ENCODE measurements at regions not wholly inside any gene's neighbourhood (a gene's known extent, or its start where the extent isn't known, plus 50 kb on each side); places are given as distances from the start of the nearest gene placed in this dataset.
"Not testable (repeated sequence)": the region's sequence is repeated elsewhere in the genome, so short reads cannot be mapped to it uniquely, and the experiment has no call there.

GRCh38 chr7:150134451-150134850 lies 188.7 kb upstream of the LRRC61 start:
- DNase-seq (ENCODE audit: low read depth, low spot score); H3K36me3 ChIP-seq (ENCODE audit: control insufficient read depth in 2 of 2, extremely low read depth in 1 of 2, insufficient read depth in 2 of 2, low read length in 2 of 2); FAIRE-seq; H3K4me2 ChIP-seq (ENCODE audit: control insufficient read depth, extremely low read depth, insufficient read depth, low read depth, low read length); H3K9ac ChIP-seq (ENCODE audit: control insufficient read depth, extremely low read depth, insufficient read depth, low read length); H4K20me1 ChIP-seq (ENCODE audit: control insufficient read depth, extremely low read depth, insufficient read depth, low read length); H3K27me3 ChIP-seq (ENCODE audit: control insufficient read depth, extremely low read depth, insufficient read depth, low read length); H3K27ac ChIP-seq (ENCODE audit: control insufficient read depth, insufficient read depth, low read length); H3K9me1 ChIP-seq (ENCODE audit: control insufficient read depth, extremely low read depth, insufficient read depth, low read length); H3K4me3 ChIP-seq (ENCODE audit: control insufficient read depth in 2 of 3, extremely low read depth in 1 of 3, insufficient read depth in 2 of 3, low read depth in 1 of 3, low read length in 3 of 3); dilution Hi-C loops (cut with MboI; ENCODE audit: extremely low pct_ligation_motif_present, low sequenced_read_pairs); H3K79me2 ChIP-seq (ENCODE audit: control insufficient read depth, insufficient read depth, low read length); H2AFZ ChIP-seq (ENCODE audit: control insufficient read depth, low read length); H3K4me1 ChIP-seq (ENCODE audit: control insufficient read depth, extremely low read depth, insufficient read depth, low read length); H3K9me3 ChIP-seq (ENCODE audit: control insufficient read depth, low read depth, low read length): not testable (repeated sequence)

- H3K9ac ChIP-seq (ENCODE audit: control insufficient read depth, extremely low read depth, insufficient read depth, low read length); H3K27ac ChIP-seq (ENCODE audit: control insufficient read depth, insufficient read depth, low read length); H3K4me2 ChIP-seq (ENCODE audit: control insufficient read depth, extremely low read depth, insufficient read depth, low read depth, low read length); H3K9me1 ChIP-seq (ENCODE audit: control insufficient read depth, extremely low read depth, insufficient read depth, low read length); H4K20me1 ChIP-seq (ENCODE audit: control insufficient read depth, extremely low read depth, insufficient read depth, low read length); H3K4me3 ChIP-seq (ENCODE audit: control insufficient read depth in 2 of 3, extremely low read depth in 1 of 3, insufficient read depth in 2 of 3, low read depth in 1 of 3, low read length in 3 of 3); FAIRE-seq; H3K36me3 ChIP-seq (ENCODE audit: control insufficient read depth in 2 of 2, extremely low read depth in 1 of 2, insufficient read depth in 2 of 2, low read length in 2 of 2); DNase-seq (ENCODE audit: low read depth, low spot score); dilution Hi-C loops (cut with MboI; ENCODE audit: extremely low pct_ligation_motif_present, low sequenced_read_pairs); H3K79me2 ChIP-seq (ENCODE audit: control insufficient read depth, insufficient read depth, low read length); H3K4me1 ChIP-seq (ENCODE audit: control insufficient read depth, extremely low read depth, insufficient read depth, low read length); H3K9me3 ChIP-seq (ENCODE audit: control insufficient read depth, low read depth, low read length); H3K27me3 ChIP-seq (ENCODE audit: control insufficient read depth, extremely low read depth, insufficient read depth, low read length); H2AFZ ChIP-seq (ENCODE audit: control insufficient read depth, low read length): not testable (repeated sequence)
Observed at GRCh38 chr7:150135620-150136190, 187.4 kb upstream of the LRRC61 start.

GRCh38 chr7:150139840-150140239 lies 183.3 kb upstream of the LRRC61 start:
- H3K9ac ChIP-seq (ENCODE audit: control insufficient read depth, extremely low read depth, insufficient read depth, low read length); dilution Hi-C loops (cut with MboI; ENCODE audit: extremely low pct_ligation_motif_present, low sequenced_read_pairs); H4K20me1 ChIP-seq (ENCODE audit: control insufficient read depth, extremely low read depth, insufficient read depth, low read length); H3K79me2 ChIP-seq (ENCODE audit: control insufficient read depth, insufficient read depth, low read length); H3K4me2 ChIP-seq (ENCODE audit: control insufficient read depth, extremely low read depth, insufficient read depth, low read depth, low read length); H3K27me3 ChIP-seq (ENCODE audit: control insufficient read depth, extremely low read depth, insufficient read depth, low read length); H2AFZ ChIP-seq (ENCODE audit: control insufficient read depth, low read length); H3K9me3 ChIP-seq (ENCODE audit: control insufficient read depth, low read depth, low read length); H3K4me3 ChIP-seq (ENCODE audit: control insufficient read depth in 2 of 3, extremely low read depth in 1 of 3, insufficient read depth in 2 of 3, low read depth in 1 of 3, low read length in 3 of 3); H3K4me1 ChIP-seq (ENCODE audit: control insufficient read depth, extremely low read depth, insufficient read depth, low read length); H3K36me3 ChIP-seq (ENCODE audit: control insufficient read depth in 2 of 2, extremely low read depth in 1 of 2, insufficient read depth in 2 of 2, low read length in 2 of 2); FAIRE-seq; DNase-seq (ENCODE audit: low read depth, low spot score); H3K27ac ChIP-seq (ENCODE audit: control insufficient read depth, insufficient read depth, low read length); H3K9me1 ChIP-seq (ENCODE audit: control insufficient read depth, extremely low read depth, insufficient read depth, low read length): not testable (repeated sequence)

- H3K9me1 ChIP-seq (ENCODE audit: control insufficient read depth, extremely low read depth, insufficient read depth, low read length); H2AFZ ChIP-seq (ENCODE audit: control insufficient read depth, low read length); H3K27me3 ChIP-seq (ENCODE audit: control insufficient read depth, extremely low read depth, insufficient read depth, low read length); H3K36me3 ChIP-seq (ENCODE audit: control insufficient read depth in 2 of 2, extremely low read depth in 1 of 2, insufficient read depth in 2 of 2, low read length in 2 of 2); H3K4me1 ChIP-seq (ENCODE audit: control insufficient read depth, extremely low read depth, insufficient read depth, low read length); H3K9me3 ChIP-seq (ENCODE audit: control insufficient read depth, low read depth, low read length); H3K27ac ChIP-seq (ENCODE audit: control insufficient read depth, insufficient read depth, low read length); H3K4me3 ChIP-seq (ENCODE audit: control insufficient read depth in 2 of 3, extremely low read depth in 1 of 3, insufficient read depth in 2 of 3, low read depth in 1 of 3, low read length in 3 of 3); dilution Hi-C loops (cut with MboI; ENCODE audit: extremely low pct_ligation_motif_present, low sequenced_read_pairs); DNase-seq (ENCODE audit: low read depth, low spot score); H4K20me1 ChIP-seq (ENCODE audit: control insufficient read depth, extremely low read depth, insufficient read depth, low read length); H3K4me2 ChIP-seq (ENCODE audit: control insufficient read depth, extremely low read depth, insufficient read depth, low read depth, low read length); H3K79me2 ChIP-seq (ENCODE audit: control insufficient read depth, insufficient read depth, low read length); FAIRE-seq; H3K9ac ChIP-seq (ENCODE audit: control insufficient read depth, extremely low read depth, insufficient read depth, low read length): not testable (repeated sequence)
Observed at GRCh38 chr7:150141525-150142345, 181.4 kb upstream of the LRRC61 start.

GRCh38 chr7:150146124-150146523 lies 177.0 kb upstream of the LRRC61 start:
- H4K20me1 ChIP-seq (ENCODE audit: control insufficient read depth, extremely low read depth, insufficient read depth, low read length); FAIRE-seq; dilution Hi-C loops (cut with MboI; ENCODE audit: extremely low pct_ligation_motif_present, low sequenced_read_pairs); H3K27me3 ChIP-seq (ENCODE audit: control insufficient read depth, extremely low read depth, insufficient read depth, low read length); H3K9me1 ChIP-seq (ENCODE audit: control insufficient read depth, extremely low read depth, insufficient read depth, low read length); H3K79me2 ChIP-seq (ENCODE audit: control insufficient read depth, insufficient read depth, low read length); H3K9ac ChIP-seq (ENCODE audit: control insufficient read depth, extremely low read depth, insufficient read depth, low read length); H3K36me3 ChIP-seq (ENCODE audit: control insufficient read depth in 2 of 2, extremely low read depth in 1 of 2, insufficient read depth in 2 of 2, low read length in 2 of 2); H3K27ac ChIP-seq (ENCODE audit: control insufficient read depth, insufficient read depth, low read length); H3K4me2 ChIP-seq (ENCODE audit: control insufficient read depth, extremely low read depth, insufficient read depth, low read depth, low read length); H2AFZ ChIP-seq (ENCODE audit: control insufficient read depth, low read length); H3K4me1 ChIP-seq (ENCODE audit: control insufficient read depth, extremely low read depth, insufficient read depth, low read length); DNase-seq (ENCODE audit: low read depth, low spot score); H3K9me3 ChIP-seq (ENCODE audit: control insufficient read depth, low read depth, low read length); H3K4me3 ChIP-seq (ENCODE audit: control insufficient read depth in 2 of 3, extremely low read depth in 1 of 3, insufficient read depth in 2 of 3, low read depth in 1 of 3, low read length in 3 of 3): not testable (repeated sequence)
